ENCODE measurements at regions not wholly inside any gene's neighbourhood (a gene's known extent, or its start where the extent isn't known, plus 50 kb on each side); places are given as distances from the start of the nearest gene placed in this dataset.

GRCh38 chr6:129778793-129779192 is 68.8 kb upstream of the ARHGAP18 start:
- DNase-seq, result no peak

- DNase-seq, result no peak
Measured at GRCh38 chr6:129777371-129777770, 67.4 kb upstream of the ARHGAP18 start.

GRCh38 chr6:129776542-129777330 is 66.8 kb upstream of the ARHGAP18 start:
- DNase-seq, result no peak

- DNase-seq, result peak; percentile 70
Measured at GRCh38 chr6:129774697-129775447, 64.9 kb upstream of the ARHGAP18 start.

- DNase-seq, result no peak
Measured at GRCh38 chr6:129773304-129773703, 63.3 kb upstream of the ARHGAP18 start.

GRCh38 chr6:129771678-129772077 is 61.7 kb upstream of the ARHGAP18 start:
- no peak for DNase-seq

- no peak for DNase-seq
Measured at GRCh38 chr6:129767776-129768485, 58.0 kb upstream of the ARHGAP18 start.

- peak; percentile 90 for DNase-seq
Measured at GRCh38 chr6:129766959-129767728, 57.2 kb upstream of the ARHGAP18 start.

GRCh38 chr6:129764761-129765407 is 54.9 kb upstream of the ARHGAP18 start:
- DNase-seq, result no peak

GRCh38 chr6:129759796-129760605 is 50.0 kb upstream of the ARHGAP18 start:
- no peak for DNase-seq

All from retina (tissue), 1 donor.